Brain microvascular endothelial cell (primary cell): ENCODE measurements at regions not wholly inside any gene's neighbourhood (a gene's known extent, or its start where the extent isn't known, plus 50 kb on each side); places are given as distances from the start of the nearest gene placed in this dataset.

Experiments used
- DNase-seq: peaks from one replicate; pipeline ENCODE4 v3.0.0-alpha.2; 2020
- H3K27ac ChIP-seq: fragments of 250-450 bp; sonication (Bioruptor Pico); 2 replicates; pipeline ENCODE4 v1.5.1; 2020; ENCODE audit warnings: mild to moderate bottlenecking, moderate library complexity
- H3K27me3 ChIP-seq: fragments of 250-450 bp; sonication (Bioruptor Pico); replicated peaks from 2 replicates; pipeline ENCODE4 v1.5.1; 2020; ENCODE audit warnings: mild to moderate bottlenecking
- H3K36me3 ChIP-seq: fragments of 250-450 bp; sonication (Bioruptor Pico); replicated peaks from 2 replicates; pipeline ENCODE4 v1.5.1; 2020; ENCODE audit warnings: mild to moderate bottlenecking
- H3K4me3 ChIP-seq: 2 replicates; pipeline ENCODE4 v1.5.1; 2011; ENCODE audit warnings: low read depth, mild to moderate bottlenecking, control low read depth, low read length, moderate library complexity
- in situ Hi-C: cut with HindIII; loops from 2 replicates; pipeline ENCODE4 v1.10.0; 2017; ENCODE audit warnings: low sequenced_read_pairs, low pct_ligation_motif_present
- TF ChIP-seq, protein P1 (sequence below): IDR thresholded peaks from 2 replicates; pipeline ENCODE4 v1.5.1; 2011; ENCODE audit warnings: low read depth, mild to moderate bottlenecking, moderate library complexity, low read length, control low read depth, inconsistent platforms; ENCODE audit errors: missing control alignments

GRCh38 chr15:31252171-31252785 lies 74.4 kb upstream of the KLF13 start:
- in situ Hi-C loops = no loop called here
- no peak overlapping the region for H3K4me3 ChIP-seq
- TF ChIP-seq, protein P1, sequence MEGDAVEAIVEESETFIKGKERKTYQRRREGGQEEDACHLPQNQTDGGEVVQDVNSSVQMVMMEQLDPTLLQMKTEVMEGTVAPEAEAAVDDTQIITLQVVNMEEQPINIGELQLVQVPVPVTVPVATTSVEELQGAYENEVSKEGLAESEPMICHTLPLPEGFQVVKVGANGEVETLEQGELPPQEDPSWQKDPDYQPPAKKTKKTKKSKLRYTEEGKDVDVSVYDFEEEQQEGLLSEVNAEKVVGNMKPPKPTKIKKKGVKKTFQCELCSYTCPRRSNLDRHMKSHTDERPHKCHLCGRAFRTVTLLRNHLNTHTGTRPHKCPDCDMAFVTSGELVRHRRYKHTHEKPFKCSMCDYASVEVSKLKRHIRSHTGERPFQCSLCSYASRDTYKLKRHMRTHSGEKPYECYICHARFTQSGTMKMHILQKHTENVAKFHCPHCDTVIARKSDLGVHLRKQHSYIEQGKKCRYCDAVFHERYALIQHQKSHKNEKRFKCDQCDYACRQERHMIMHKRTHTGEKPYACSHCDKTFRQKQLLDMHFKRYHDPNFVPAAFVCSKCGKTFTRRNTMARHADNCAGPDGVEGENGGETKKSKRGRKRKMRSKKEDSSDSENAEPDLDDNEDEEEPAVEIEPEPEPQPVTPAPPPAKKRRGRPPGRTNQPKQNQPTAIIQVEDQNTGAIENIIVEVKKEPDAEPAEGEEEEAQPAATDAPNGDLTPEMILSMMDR = no peak
- H3K27me3 ChIP-seq = peaks cover 7% of the 10 kb centered on the region
- no peak overlapping the region for H3K27ac ChIP-seq
- H3K36me3 ChIP-seq = no peaks in the 10 kb centered on the region
- peak; percentile 45 for DNase-seq

GRCh38 chr15:31254431-31255175 lies 72.0 kb upstream of the KLF13 start:
- Histone ChIP-seq H3K4me3 (no peak overlapping the region), H3K36me3 (no peaks in the 10 kb centered on the region), H3K27me3 (peaks cover 7% of the 10 kb centered on the region), H3K27ac (no peak overlapping the region)
- in situ Hi-C loops = no loop called here
- TF ChIP-seq, protein P1 = no peak
- peak; percentile 76 for DNase-seq

GRCh38 chr15:31255176-31255510 lies 71.5 kb upstream of the KLF13 start:
- H3K27ac ChIP-seq = no peak overlapping the region
- TF ChIP-seq, protein P1 = no peak
- peaks cover 2% of the 10 kb centered on the region for H3K27me3 ChIP-seq
- in situ Hi-C loops = no loop called here
- no peak overlapping the region for H3K4me3 ChIP-seq
- no peak for DNase-seq
- no peaks in the 10 kb centered on the region for H3K36me3 ChIP-seq

GRCh38 chr15:31255732-31256377 lies 70.8 kb upstream of the KLF13 start:
- no peak overlapping the region for H3K27ac ChIP-seq
- in situ Hi-C loops = no loop called here
- DNase-seq = no peak
- no peaks in the 10 kb centered on the region for H3K36me3 ChIP-seq
- H3K4me3 ChIP-seq = no peak overlapping the region
- TF ChIP-seq, protein P1 = no peak
- peaks cover 2% of the 10 kb centered on the region for H3K27me3 ChIP-seq

DNA sequence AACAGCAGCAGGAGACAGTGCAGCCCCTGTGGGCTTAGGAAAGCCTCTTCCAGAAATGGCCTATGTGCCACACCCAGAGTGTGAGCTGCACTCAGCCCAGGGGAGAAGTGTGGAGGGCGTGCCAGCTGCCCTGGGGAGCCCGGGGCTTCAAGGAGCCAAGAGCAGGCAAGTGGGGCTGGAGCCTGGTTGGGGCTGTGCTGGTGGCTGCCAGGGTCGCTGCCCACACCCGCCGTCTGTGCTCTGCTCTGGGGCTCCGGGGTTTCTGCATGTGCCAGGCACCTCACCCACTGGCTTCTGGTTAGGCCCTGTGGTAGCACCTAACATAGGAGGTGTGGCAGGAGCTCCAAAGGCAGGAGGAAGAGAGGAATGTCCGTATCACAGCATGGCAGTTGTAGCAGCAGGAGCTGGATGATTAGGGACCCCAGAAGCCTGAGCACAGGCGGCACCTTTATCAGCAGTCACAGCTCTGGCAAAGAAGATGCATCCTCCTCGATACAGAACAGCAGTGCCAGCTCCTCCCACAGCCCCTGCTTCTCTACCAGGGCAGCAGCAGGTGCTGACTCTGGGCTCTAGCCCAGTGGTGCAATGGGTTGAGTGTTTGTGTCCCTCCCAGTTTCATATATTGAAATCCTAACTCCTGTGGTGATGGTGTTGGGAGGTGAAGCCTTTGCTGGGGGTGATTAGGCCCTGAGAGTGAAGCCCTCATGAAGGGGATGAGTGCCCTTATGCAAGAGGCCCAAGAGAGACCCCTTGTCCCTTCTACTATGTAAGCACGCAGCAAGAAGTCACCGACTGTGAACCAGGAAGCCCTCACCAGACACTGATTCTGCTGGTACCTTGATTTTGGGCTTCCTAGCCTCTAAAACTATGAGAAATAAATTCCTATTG lies 70.0 kb upstream of the KLF13 start:
- DNase-seq = no peak
- Histone ChIP-seq H3K27ac (no peak overlapping the region), H3K4me3 (no peak overlapping the region), H3K36me3 (no peaks in the 10 kb centered on the region), H3K27me3 (no peaks in the 10 kb centered on the region)
- in situ Hi-C loops = no loop called here
- TF ChIP-seq, protein P1 = no peak
